ENCODE measurements at regions not wholly inside any gene's neighbourhood (a gene's known extent, or its start where the extent isn't known, plus 50 kb on each side); places are given as distances from the start of the nearest gene placed in this dataset.

GRCh38 chr2:238653431-238654109 lies 194.3 kb upstream of the TWIST2 start:
- TF ChIP-seq, protein P1, sequence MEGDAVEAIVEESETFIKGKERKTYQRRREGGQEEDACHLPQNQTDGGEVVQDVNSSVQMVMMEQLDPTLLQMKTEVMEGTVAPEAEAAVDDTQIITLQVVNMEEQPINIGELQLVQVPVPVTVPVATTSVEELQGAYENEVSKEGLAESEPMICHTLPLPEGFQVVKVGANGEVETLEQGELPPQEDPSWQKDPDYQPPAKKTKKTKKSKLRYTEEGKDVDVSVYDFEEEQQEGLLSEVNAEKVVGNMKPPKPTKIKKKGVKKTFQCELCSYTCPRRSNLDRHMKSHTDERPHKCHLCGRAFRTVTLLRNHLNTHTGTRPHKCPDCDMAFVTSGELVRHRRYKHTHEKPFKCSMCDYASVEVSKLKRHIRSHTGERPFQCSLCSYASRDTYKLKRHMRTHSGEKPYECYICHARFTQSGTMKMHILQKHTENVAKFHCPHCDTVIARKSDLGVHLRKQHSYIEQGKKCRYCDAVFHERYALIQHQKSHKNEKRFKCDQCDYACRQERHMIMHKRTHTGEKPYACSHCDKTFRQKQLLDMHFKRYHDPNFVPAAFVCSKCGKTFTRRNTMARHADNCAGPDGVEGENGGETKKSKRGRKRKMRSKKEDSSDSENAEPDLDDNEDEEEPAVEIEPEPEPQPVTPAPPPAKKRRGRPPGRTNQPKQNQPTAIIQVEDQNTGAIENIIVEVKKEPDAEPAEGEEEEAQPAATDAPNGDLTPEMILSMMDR (IDR thresholded peaks at IDR 0.05): no peak
- no peak for TF ChIP-seq POLR2A (IDR thresholded peaks at IDR 0.05)

Measured in tibial nerve (tissue), 3 donors.